HEK293 (cell line): ENCODE measurements at regions not wholly inside any gene's neighbourhood (a gene's known extent, or its start where the extent isn't known, plus 50 kb on each side); places are given as distances from the start of the nearest gene placed in this dataset.

Experiments used
- CTCF ChIA-PET: fragments of 350-600 bp; formaldehyde crosslinking; extraction: SDS; loops from one replicate; lab custom pipeline; 2021; ENCODE audit warnings: antibody characterized with exemption; lab: Yijun Ruan, JAX
- POLR2A ChIA-PET: fragments of 300-600 bp; formaldehyde crosslinking; extraction: SDS; loops from one replicate; lab custom pipeline; 2020; ENCODE audit warnings: antibody characterized with exemption, inconsistent platforms; lab: Yijun Ruan, JAX
- H3K27ac ChIP-seq: fragments of 200-500 bp; sonication (Bioruptor generic); 2 replicates; pipeline ENCODE4 v1.5.1; 2014; ENCODE audit warnings: low read depth, low read length, control low read depth, inconsistent platforms; ENCODE audit errors: extremely low read depth
- H3K36me3 ChIP-seq, 2 experiments: fragments of 200-500 bp in 1 of 2; sonication (Bioruptor generic) in 1 of 2; 1 replicate in 1 of 2; 2 replicates in 1 of 2; pipeline ENCODE4 v1.5.1; 2014 to 2017; ENCODE audit warnings: inconsistent platforms in 2 of 2, low read length in 2 of 2; ENCODE audit not compliant: control insufficient read depth in 2 of 2, insufficient read depth in 1 of 2
- H3K4me1 ChIP-seq: fragments of 200-500 bp; sonication (Bioruptor generic); 2 replicates; pipeline ENCODE4 v1.5.1; 2014; ENCODE audit warnings: mild to moderate bottlenecking, low read length, inconsistent platforms; ENCODE audit not compliant: control insufficient read depth, insufficient read depth
- H3K4me3 ChIP-seq: 2 replicates; pipeline ENCODE4 v1.5.1; 2011; ENCODE audit warnings: low read depth, mild to moderate bottlenecking, control low read depth, low read length, moderate library complexity
- H3K9me3 ChIP-seq: fragments of 200-500 bp; sonication (Bioruptor generic); 2 replicates; pipeline ENCODE4 v1.5.1; 2014; ENCODE audit warnings: low read depth, low read length, inconsistent platforms; ENCODE audit not compliant: control insufficient read depth, insufficient read depth
- GLIS1 ChIP-seq: fragments of 450-650 bp; formaldehyde crosslinking; IDR thresholded peaks from 2 replicates; pipeline ENCODE4 v1.5.1; 2016; ENCODE audit warnings: missing biosample characterization, missing genetic modification characterization
- INSM2 ChIP-seq: fragments of 450-650 bp; formaldehyde crosslinking; IDR thresholded peaks from 2 replicates; pipeline ENCODE4 v1.5.1; 2016; ENCODE audit warnings: missing biosample characterization, missing genetic modification characterization
- KLF10 ChIP-seq: fragments of 450-650 bp; IDR thresholded peaks from 2 replicates; pipeline ENCODE4 v1.5.1; 2018; ENCODE audit warnings: missing biosample characterization, mild to moderate bottlenecking, missing genetic modification characterization
- SP3 ChIP-seq: fragments of 450-650 bp; formaldehyde crosslinking; IDR thresholded peaks from 2 replicates; pipeline ENCODE4 v1.5.1; 2016; ENCODE audit warnings: missing biosample characterization, missing genetic modification characterization
- ZBTB44 ChIP-seq: fragments of 450-650 bp; IDR thresholded peaks from 2 replicates; pipeline ENCODE4 v1.5.1; 2018; ENCODE audit warnings: missing biosample characterization, mild to moderate bottlenecking, missing genetic modification characterization
- ZBTB48 ChIP-seq: fragments of 450-650 bp; formaldehyde crosslinking; IDR thresholded peaks from 2 replicates; pipeline ENCODE4 v1.5.1; 2016; ENCODE audit warnings: missing biosample characterization, missing genetic modification characterization
- ZNF202 ChIP-seq: fragments of 450-650 bp; formaldehyde crosslinking; IDR thresholded peaks from 2 replicates; pipeline ENCODE4 v1.5.1; 2016; ENCODE audit warnings: missing biosample characterization, missing genetic modification characterization, borderline replicate concordance
- ZNF221 ChIP-seq: fragments of 450-650 bp; formaldehyde crosslinking; IDR thresholded peaks from 2 replicates; pipeline ENCODE4 v1.5.1; 2017; ENCODE audit warnings: missing biosample characterization, missing genetic modification characterization, borderline replicate concordance
- ZNF302 ChIP-seq: fragments of 450-650 bp; formaldehyde crosslinking; IDR thresholded peaks from 2 replicates; pipeline ENCODE4 v1.5.1; 2016; ENCODE audit warnings: missing biosample characterization, missing genetic modification characterization, low read depth
- ZNF561 ChIP-seq: fragments of 450-650 bp; IDR thresholded peaks from 2 replicates; pipeline ENCODE4 v1.5.1; 2018; ENCODE audit warnings: missing biosample characterization, missing genetic modification characterization, borderline replicate concordance
- ZNF670 ChIP-seq: fragments of 450-650 bp; formaldehyde crosslinking; IDR thresholded peaks from 2 replicates; pipeline ENCODE4 v1.5.1; 2016; ENCODE audit warnings: missing biosample characterization, missing genetic modification characterization, low read depth
- ZNF777 ChIP-seq: fragments of 450-650 bp; formaldehyde crosslinking; IDR thresholded peaks from 2 replicates; pipeline ENCODE4 v1.5.1; 2017; ENCODE audit warnings: missing biosample characterization, missing genetic modification characterization, borderline replicate concordance
- ZNF791 ChIP-seq: fragments of 450-650 bp; formaldehyde crosslinking; IDR thresholded peaks from 2 replicates; pipeline ENCODE4 v1.5.1; 2016; ENCODE audit warnings: missing biosample characterization, missing genetic modification characterization
- ZNF792 ChIP-seq: fragments of 450-650 bp; formaldehyde crosslinking; IDR thresholded peaks from 2 replicates; pipeline ENCODE4 v1.5.1; 2016; ENCODE audit warnings: missing biosample characterization, missing genetic modification characterization
- TF ChIP-seq, protein P1 (sequence below): fragments of 450-650 bp; formaldehyde crosslinking; IDR thresholded peaks from 2 replicates; pipeline ENCODE4; 2016; ENCODE audit warnings: missing biosample characterization, missing genetic modification characterization
- TF ChIP-seq, protein P2 (sequence below): fragments of 450-650 bp; formaldehyde crosslinking; IDR thresholded peaks from 2 replicates; pipeline ENCODE4 v1.5.1; 2016; ENCODE audit warnings: missing biosample characterization, missing genetic modification characterization
- TF ChIP-seq, protein P3 (sequence below): fragments of 450-650 bp; formaldehyde crosslinking; IDR thresholded peaks from 2 replicates; pipeline ENCODE4 v1.5.1; 2016; ENCODE audit warnings: missing biosample characterization, missing genetic modification characterization
- TF ChIP-seq, protein P4 (sequence below): fragments of 450-650 bp; formaldehyde crosslinking; IDR thresholded peaks from 2 replicates; pipeline ENCODE4 v1.5.1; 2016; ENCODE audit warnings: missing biosample characterization, missing genetic modification characterization

DNA sequence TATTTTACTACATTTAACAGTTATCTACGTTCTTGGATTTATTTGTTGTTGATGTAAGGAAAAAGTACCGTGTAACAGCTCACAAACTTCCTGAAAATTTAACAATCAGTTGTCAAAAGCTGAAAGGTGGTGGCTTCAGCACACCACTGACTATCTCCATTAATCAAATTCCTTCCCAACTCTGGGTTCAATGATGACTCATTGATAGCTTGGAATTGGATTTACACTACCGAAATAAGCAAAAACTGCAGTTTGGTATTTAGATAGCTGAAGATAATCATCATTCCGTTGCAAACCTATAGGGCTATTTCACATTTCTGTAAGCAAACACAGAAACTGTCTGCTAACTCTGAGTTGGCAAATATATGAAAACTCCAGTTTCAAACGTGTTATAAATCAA, 322.3 kb upstream of the TFPI start:
- no peak for TF ChIP-seq INSM2
- TF ChIP-seq ZNF777 = no peak
- Histone ChIP-seq H3K9me3 (no peaks in the 10 kb centered on the region), H3K27ac (no peak overlapping the region), H3K4me3 (no peak overlapping the region), H3K4me1 (no peaks in the 10 kb centered on the region), H3K36me3 (no peaks in the 10 kb centered on the region)
- CTCF ChIA-PET = no interaction called here
- POLR2A ChIA-PET = no interaction called here

DNA sequence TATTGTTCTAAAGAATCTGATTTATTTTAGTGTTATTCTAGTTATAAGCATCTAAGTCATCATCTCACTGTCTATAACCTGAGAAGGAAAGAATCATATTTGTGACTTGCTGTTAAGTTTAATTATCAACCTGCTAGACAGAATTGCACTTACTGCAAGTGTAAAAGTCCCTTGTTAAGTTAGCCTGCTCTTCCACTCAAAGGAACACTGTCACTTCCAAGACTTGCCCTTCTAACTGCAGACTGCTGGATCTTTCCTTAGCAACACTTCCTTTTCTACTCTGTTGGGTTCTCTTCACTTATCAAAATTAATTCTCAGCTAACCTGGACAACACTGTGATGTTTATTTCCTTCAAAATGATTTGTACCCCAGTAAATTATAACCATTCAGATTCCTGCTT, 323.2 kb upstream of the TFPI start:
- no peaks in the 10 kb centered on the region for H3K9me3 ChIP-seq
- no peak for TF ChIP-seq ZBTB44 (tag by site-specific recombination)
- TF ChIP-seq, protein P1, sequence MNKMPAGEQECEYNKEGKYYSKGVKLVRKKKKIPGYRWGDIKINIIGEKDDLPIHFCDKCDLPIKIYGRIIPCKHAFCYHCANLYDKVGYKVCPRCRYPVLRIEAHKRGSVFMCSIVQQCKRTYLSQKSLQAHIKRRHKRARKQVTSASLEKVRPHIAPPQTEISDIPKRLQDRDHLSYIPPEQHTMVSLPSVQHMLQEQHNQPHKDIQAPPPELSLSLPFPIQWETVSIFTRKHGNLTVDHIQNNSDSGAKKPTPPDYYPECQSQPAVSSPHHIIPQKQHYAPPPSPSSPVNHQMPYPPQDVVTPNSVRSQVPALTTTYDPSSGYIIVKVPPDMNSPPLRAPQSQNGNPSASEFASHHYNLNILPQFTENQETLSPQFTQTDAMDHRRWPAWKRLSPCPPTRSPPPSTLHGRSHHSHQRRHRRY (tag by site-specific recombination) = no peak
- TF ChIP-seq, all 188 proteins: peak for 0
- ChIA-PET POLR2A (no interaction called here), CTCF (no interaction called here)
- no peaks in the 10 kb centered on the region for H3K36me3 ChIP-seq
- no peak overlapping the region for H3K27ac ChIP-seq
- no peak overlapping the region for H3K4me3 ChIP-seq
- no peaks in the 10 kb centered on the region for H3K4me1 ChIP-seq

GRCh38 chr2:187878112-187878511, 323.9 kb upstream of the TFPI start:
- no peaks in the 10 kb centered on the region for H3K4me1 ChIP-seq
- no peak overlapping the region for H3K4me3 ChIP-seq
- H3K36me3 ChIP-seq = no peaks in the 10 kb centered on the region
- ChIA-PET CTCF (no interaction called here), POLR2A (no interaction called here)
- H3K27ac ChIP-seq = no peak overlapping the region
- no peak for TF ChIP-seq ZNF221
- TF ChIP-seq ZNF202 = no peak
- TF ChIP-seq ZNF670 (tag by site-specific recombination) = no peak
- TF ChIP-seq ZBTB48 = no peak
- no peak for TF ChIP-seq ZNF561 (tag by site-specific recombination)
- no peak for TF ChIP-seq GLIS1 (tag by site-specific recombination)
- TF ChIP-seq KLF10 = no peak
- TF ChIP-seq ZNF791 (tag by site-specific recombination) = no peak
- H3K9me3 ChIP-seq = no peaks in the 10 kb centered on the region

GRCh38 chr2:187879491-187879890, 325.3 kb upstream of the TFPI start:
- H3K4me3 ChIP-seq = no peak overlapping the region
- H3K4me1 ChIP-seq = no peaks in the 10 kb centered on the region
- H3K36me3 ChIP-seq = no peaks in the 10 kb centered on the region
- no peak overlapping the region for H3K27ac ChIP-seq
- ChIA-PET CTCF (no interaction called here), POLR2A (no interaction called here)
- no peaks in the 10 kb centered on the region for H3K9me3 ChIP-seq
- TF ChIP-seq, protein P2, sequence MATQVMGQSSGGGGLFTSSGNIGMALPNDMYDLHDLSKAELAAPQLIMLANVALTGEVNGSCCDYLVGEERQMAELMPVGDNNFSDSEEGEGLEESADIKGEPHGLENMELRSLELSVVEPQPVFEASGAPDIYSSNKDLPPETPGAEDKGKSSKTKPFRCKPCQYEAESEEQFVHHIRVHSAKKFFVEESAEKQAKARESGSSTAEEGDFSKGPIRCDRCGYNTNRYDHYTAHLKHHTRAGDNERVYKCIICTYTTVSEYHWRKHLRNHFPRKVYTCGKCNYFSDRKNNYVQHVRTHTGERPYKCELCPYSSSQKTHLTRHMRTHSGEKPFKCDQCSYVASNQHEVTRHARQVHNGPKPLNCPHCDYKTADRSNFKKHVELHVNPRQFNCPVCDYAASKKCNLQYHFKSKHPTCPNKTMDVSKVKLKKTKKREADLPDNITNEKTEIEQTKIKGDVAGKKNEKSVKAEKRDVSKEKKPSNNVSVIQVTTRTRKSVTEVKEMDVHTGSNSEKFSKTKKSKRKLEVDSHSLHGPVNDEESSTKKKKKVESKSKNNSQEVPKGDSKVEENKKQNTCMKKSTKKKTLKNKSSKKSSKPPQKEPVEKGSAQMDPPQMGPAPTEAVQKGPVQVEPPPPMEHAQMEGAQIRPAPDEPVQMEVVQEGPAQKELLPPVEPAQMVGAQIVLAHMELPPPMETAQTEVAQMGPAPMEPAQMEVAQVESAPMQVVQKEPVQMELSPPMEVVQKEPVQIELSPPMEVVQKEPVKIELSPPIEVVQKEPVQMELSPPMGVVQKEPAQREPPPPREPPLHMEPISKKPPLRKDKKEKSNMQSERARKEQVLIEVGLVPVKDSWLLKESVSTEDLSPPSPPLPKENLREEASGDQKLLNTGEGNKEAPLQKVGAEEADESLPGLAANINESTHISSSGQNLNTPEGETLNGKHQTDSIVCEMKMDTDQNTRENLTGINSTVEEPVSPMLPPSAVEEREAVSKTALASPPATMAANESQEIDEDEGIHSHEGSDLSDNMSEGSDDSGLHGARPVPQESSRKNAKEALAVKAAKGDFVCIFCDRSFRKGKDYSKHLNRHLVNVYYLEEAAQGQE = no peak
- TF ChIP-seq, protein P3, sequence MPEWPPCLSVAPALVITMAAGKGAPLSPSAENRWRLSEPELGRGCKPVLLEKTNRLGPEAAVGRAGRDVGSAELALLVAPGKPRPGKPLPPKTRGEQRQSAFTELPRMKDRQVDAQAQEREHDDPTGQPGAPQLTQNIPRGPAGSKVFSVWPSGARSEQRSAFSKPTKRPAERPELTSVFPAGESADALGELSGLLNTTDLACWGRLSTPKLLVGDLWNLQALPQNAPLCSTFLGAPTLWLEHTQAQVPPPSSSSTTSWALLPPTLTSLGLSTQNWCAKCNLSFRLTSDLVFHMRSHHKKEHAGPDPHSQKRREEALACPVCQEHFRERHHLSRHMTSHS (tag by site-specific recombination) = no peak
- TF ChIP-seq SP3 (no peak), ZNF792 (no peak), ZNF302 (tag by site-specific recombination) (no peak)
- TF ChIP-seq, protein P4, sequence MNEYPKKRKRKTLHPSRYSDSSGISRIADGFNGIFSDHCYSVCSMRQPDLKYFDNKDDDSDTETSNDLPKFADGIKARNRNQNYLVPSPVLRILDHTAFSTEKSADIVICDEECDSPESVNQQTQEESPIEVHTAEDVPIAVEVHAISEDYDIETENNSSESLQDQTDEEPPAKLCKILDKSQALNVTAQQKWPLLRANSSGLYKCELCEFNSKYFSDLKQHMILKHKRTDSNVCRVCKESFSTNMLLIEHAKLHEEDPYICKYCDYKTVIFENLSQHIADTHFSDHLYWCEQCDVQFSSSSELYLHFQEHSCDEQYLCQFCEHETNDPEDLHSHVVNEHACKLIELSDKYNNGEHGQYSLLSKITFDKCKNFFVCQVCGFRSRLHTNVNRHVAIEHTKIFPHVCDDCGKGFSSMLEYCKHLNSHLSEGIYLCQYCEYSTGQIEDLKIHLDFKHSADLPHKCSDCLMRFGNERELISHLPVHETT = no peak
